Activated CD8-positive, alpha-beta T cell treated with anti-CD3 and anti-CD28 coated beads for 36 hours (primary cell): ENCODE measurements at regions not wholly inside any gene's neighbourhood (a gene's known extent, or its start where the extent isn't known, plus 50 kb on each side); places are given as distances from the start of the nearest gene placed in this dataset.

ENCODE experiments used
- ATAC-seq: fragments of 200-7000 bp; cut with Tn5 transposase; one replicate; pipeline ENCODE4 v1.10.0; 2021; ENCODE audit warnings: mild to moderate bottlenecking, moderate library complexity
- CTCF ChIA-PET: fragments of 350-600 bp; sonication (Branson Sonifier 250); formaldehyde crosslinking; loops from one replicate; lab custom pipeline; 2021; ENCODE audit warnings: antibody characterized with exemption; lab: Charles Lee
- POLR2A ChIA-PET: fragments of 350-600 bp; sonication (Branson Sonifier 250); formaldehyde crosslinking; loops from one replicate; lab custom pipeline; 2021; ENCODE audit warnings: antibody characterized with exemption; lab: Charles Lee
- DNase-seq: peaks from one replicate; pipeline ENCODE4 v3.0.0-alpha.2; 2020
- H3K27ac Mint-ChIP-seq: one replicate; pipeline ENCODE4 v1.8.0; 2021; ENCODE audit warnings: mild to moderate bottlenecking, mixed read lengths
- H3K27me3 Mint-ChIP-seq: one replicate; pipeline ENCODE4 v1.8.0; 2021; ENCODE audit warnings: mixed read lengths
- H3K36me3 Mint-ChIP-seq: one replicate; pipeline ENCODE4 v1.8.0; 2021; ENCODE audit warnings: low read depth, mixed read lengths
- H3K4me1 Mint-ChIP-seq: one replicate; pipeline ENCODE4 v1.8.0; 2021; ENCODE audit warnings: low read depth, mixed read lengths
- H3K4me3 Mint-ChIP-seq: one replicate; pipeline ENCODE4 v1.8.0; 2021; ENCODE audit warnings: mild to moderate bottlenecking, moderate library complexity, mixed read lengths
- H3K9me3 Mint-ChIP-seq: one replicate; pipeline ENCODE4 v1.8.0; 2021; ENCODE audit warnings: mixed read lengths
- CTCF ChIP-seq: fragments of 200-600 bp; IDR thresholded peaks from one replicate; pipeline ENCODE4 v1.8.0; 2022; ENCODE audit warnings: antibody characterized with exemption, mild to moderate bottlenecking
- intact Hi-C: fragments of 100-400 bp; cut with micrococcal nuclease; formaldehyde crosslinking; loops from one replicate; pipeline ENCODE4 v1.10.0; 2022

GRCh38 chr4:124946696-124947095 is 234.2 kb upstream of the ANKRD50 start:
- intact Hi-C loops: no loop called here
- POLR2A ChIA-PET: no interaction called here
- no peak for TF ChIP-seq CTCF
- H3K36me3 Mint-ChIP-seq: no peaks in the 10 kb centered on the region
- H3K9me3 Mint-ChIP-seq: peaks cover 9% of the 10 kb centered on the region
- no peak overlapping the region for H3K4me3 Mint-ChIP-seq
- H3K27ac Mint-ChIP-seq: no peak overlapping the region
- DNase-seq: no peak
- no peak for ATAC-seq
- CTCF ChIA-PET: no interaction called here
- no peaks in the 10 kb centered on the region for H3K27me3 Mint-ChIP-seq
- H3K4me1 Mint-ChIP-seq: no peaks in the 10 kb centered on the region

GRCh38 chr4:124945422-124945821 is 232.9 kb upstream of the ANKRD50 start:
- POLR2A ChIA-PET: no interaction called here
- H3K27me3 Mint-ChIP-seq: no peaks in the 10 kb centered on the region

GRCh38 chr4:124943938-124944337 is 231.4 kb upstream of the ANKRD50 start:
- ATAC-seq (no peak), DNase-seq (no peak)
- ChIA-PET CTCF (no interaction called here), POLR2A (no interaction called here)
- no peak overlapping the region for H3K27ac Mint-ChIP-seq
- H3K9me3 Mint-ChIP-seq: peaks cover 6% of the 10 kb centered on the region
- intact Hi-C loops: no loop called here
- no peaks in the 10 kb centered on the region for H3K27me3 Mint-ChIP-seq
- TF ChIP-seq CTCF: no peak
- H3K4me3 Mint-ChIP-seq: no peak overlapping the region
- H3K4me1 Mint-ChIP-seq: no peaks in the 10 kb centered on the region
- no peaks in the 10 kb centered on the region for H3K36me3 Mint-ChIP-seq

More at GRCh38 chr4:124945422-124945821, 232.9 kb upstream of the ANKRD50 start:
- Mint-ChIP-seq H3K27ac (no peak overlapping the region), H3K4me1 (no peaks in the 10 kb centered on the region), H3K36me3 (no peaks in the 10 kb centered on the region), H3K4me3 (no peak overlapping the region), H3K9me3 (peaks cover 6% of the 10 kb centered on the region)
- TF ChIP-seq CTCF: no peak
- DNase-seq: no peak
- CTCF ChIA-PET: no interaction called here
- intact Hi-C loops: no loop called here
- no peak for ATAC-seq

GRCh38 chr4:124943145-124943889 is 230.8 kb upstream of the ANKRD50 start:
- ChIA-PET POLR2A (no interaction called here), CTCF (no interaction called here)
- no peak for DNase-seq
- H3K27ac Mint-ChIP-seq: no peak overlapping the region
- ATAC-seq: no peak
- intact Hi-C loops: no loop called here
- no peaks in the 10 kb centered on the region for H3K4me1 Mint-ChIP-seq
- H3K27me3 Mint-ChIP-seq: no peaks in the 10 kb centered on the region
- no peak for TF ChIP-seq CTCF
- peaks cover 6% of the 10 kb centered on the region for H3K9me3 Mint-ChIP-seq
- H3K36me3 Mint-ChIP-seq: no peaks in the 10 kb centered on the region
- H3K4me3 Mint-ChIP-seq: no peak overlapping the region

- TF ChIP-seq CTCF: no peak
- no peak overlapping the region for H3K27ac Mint-ChIP-seq
- H3K36me3 Mint-ChIP-seq: no peaks in the 10 kb centered on the region
- H3K4me1 Mint-ChIP-seq: no peaks in the 10 kb centered on the region
- ATAC-seq (no peak), DNase-seq (no peak)
- H3K4me3 Mint-ChIP-seq: no peak overlapping the region
- intact Hi-C loops: no loop called here
- CTCF ChIA-PET: no interaction called here
- POLR2A ChIA-PET: no interaction called here
- peaks cover 1% of the 10 kb centered on the region for H3K27me3 Mint-ChIP-seq
- peaks cover 4% of the 10 kb centered on the region for H3K9me3 Mint-ChIP-seq
Observed at GRCh38 chr4:124941267-124941666, 228.7 kb upstream of the ANKRD50 start.
